ENCODE measurements at regions not wholly inside any gene's neighbourhood (a gene's known extent, or its start where the extent isn't known, plus 50 kb on each side); places are given as distances from the start of the nearest gene placed in this dataset.

GRCh38 chr6:43849844-43850243 lies 79.8 kb downstream of the VEGFA start:
- no peak for DNase-seq (ENCODE audit: low spot score)

DNA sequence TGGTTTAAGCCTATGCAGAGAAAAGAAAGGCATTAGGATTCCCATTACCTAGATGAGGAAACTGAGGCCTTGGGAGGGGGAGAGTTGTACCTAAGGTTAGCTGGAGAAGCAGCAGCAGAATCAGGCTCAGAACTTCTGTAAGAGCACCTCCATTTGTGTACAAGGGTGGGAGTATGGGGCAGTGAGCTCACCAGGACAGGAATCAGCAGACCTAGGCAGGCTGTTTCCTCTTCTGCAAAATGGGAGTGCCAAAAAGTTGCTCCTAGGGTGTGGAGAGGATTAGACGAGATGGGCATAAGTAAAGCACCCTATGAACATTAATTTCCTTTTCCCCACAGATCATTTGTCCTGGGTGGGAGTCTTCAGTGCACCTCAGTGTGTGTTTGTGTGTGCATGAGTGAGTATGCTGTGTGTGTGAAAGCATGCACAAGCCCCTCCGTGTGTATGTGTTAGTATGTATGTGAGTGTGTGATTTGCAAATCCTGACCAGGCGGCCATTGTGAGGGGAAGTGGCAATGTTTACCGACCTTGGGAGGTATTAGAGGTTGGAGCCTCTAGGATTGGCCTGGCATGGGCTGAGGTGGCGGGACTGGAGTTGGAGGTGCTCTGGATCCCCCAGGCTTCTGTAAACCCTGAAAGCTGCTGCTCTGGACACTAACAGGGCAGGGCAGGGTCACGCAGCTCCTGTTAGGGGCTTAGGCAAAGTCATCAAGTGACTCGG lies 78.8 kb downstream of the VEGFA start:
- no peak for DNase-seq (ENCODE audit: low spot score)

GRCh38 chr6:43847741-43848630 lies 78.0 kb downstream of the VEGFA start:
- no peak for DNase-seq (ENCODE audit: low spot score)

DNA sequence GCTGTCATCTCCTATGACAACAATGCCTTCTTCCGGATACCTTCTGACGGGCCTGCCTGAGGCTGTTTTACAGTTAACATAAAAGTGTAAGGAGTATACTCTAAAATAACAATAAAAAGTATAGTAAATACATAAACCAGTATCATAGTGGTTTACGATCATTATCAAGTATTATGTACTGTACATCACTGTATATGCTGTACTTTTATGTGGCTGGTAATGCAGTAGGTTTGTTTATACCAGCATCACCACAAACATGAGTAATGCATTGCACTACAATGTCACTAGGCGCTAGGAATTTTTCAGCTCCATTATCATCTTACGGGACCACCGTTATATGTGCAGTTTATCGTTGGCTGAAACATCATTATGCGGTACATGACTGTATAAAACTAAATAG lies 76.5 kb downstream of the VEGFA start:
- DNase-seq (ENCODE audit: low spot score), result no peak

GRCh38 chr6:43845646-43846045 lies 75.6 kb downstream of the VEGFA start:
- no peak for DNase-seq (ENCODE audit: low spot score)

DNA sequence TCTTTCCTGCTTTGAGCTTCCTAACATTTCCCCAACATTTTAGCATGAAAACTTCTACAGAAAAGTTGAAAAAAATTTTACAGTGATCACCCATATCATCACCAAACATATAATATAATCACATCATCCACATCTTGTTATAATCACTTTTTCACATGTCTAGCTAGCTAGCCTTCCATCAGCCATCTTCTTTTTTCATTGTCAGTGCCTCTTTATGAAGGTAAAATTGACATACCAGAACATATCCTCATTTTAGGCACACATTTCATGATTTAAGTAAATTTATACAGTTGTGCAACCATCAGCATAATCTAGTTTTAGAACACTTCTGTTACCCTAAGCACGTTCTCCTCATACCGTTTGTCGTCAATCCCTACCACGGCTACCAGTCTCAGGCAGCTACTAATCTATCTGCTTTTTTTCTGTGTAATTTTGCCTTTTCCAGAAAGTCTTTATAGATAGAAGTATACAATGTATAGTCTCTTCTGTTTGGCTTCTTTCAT lies 73.7 kb downstream of the VEGFA start:
- DNase-seq (ENCODE audit: low spot score), result no peak

DNA sequence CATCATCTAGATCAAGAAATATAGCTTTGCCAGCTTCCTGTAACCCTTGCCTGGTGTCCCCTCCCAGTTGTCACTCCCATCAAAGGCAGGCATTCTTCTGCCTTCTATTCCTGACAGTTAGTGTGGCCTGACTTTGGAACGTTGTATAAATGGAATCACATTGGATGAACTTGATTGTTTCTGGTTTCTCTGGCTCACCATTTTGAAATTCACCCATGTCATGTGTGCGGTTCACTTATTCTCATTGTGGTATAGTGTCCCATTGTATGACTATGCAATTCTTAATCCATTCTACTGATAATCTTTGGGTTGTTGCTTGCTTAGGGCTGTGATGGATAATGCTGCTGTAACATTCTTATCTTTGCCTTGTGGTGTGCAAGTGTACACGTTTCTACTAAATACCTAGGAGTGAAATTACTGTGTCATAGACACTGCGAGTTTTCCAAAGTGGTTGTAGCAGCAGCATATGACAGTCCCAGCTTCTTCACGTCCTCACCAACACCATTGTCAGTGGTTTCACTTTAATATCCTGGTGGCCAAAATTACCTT lies 73.2 kb downstream of the VEGFA start:
- DNase-seq (ENCODE audit: low spot score), result no peak

- DNase-seq (ENCODE audit: low spot score), result peak; percentile 34
Observed at GRCh38 chr6:43842231-43842794, 72.3 kb downstream of the VEGFA start.

- no peak for DNase-seq (ENCODE audit: low spot score)
Observed at GRCh38 chr6:43840490-43841218, 70.6 kb downstream of the VEGFA start.

GRCh38 chr6:43838276-43839036 lies 68.4 kb downstream of the VEGFA start:
- DNase-seq (ENCODE audit: low spot score), result peak; percentile 46

DNA sequence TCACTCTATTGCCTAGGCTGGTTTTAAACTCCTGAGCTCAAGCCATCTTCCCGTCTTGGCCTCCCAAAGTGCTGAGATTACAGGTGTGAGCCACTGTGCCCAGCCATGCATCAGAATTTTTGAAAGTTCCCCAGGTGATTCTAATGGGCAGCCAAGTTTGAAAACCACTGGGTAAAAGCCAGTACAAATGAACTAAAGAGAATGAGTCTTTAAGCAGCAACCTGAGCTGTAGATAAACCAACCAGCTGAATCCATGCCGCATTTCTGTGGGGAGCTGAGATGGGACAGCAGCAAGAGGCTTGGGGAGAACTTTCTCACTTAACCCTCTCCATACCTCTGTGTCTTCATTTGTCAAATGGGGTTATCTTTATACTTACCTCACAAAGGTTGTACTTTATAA lies 67.5 kb downstream of the VEGFA start:
- DNase-seq (ENCODE audit: low spot score), result no peak

GRCh38 chr6:43836507-43837240 lies 66.7 kb downstream of the VEGFA start:
- no peak for DNase-seq (ENCODE audit: low spot score)
